ENCODE measurements at regions not wholly inside any gene's neighbourhood (a gene's known extent, or its start where the extent isn't known, plus 50 kb on each side); places are given as distances from the start of the nearest gene placed in this dataset.

DNA sequence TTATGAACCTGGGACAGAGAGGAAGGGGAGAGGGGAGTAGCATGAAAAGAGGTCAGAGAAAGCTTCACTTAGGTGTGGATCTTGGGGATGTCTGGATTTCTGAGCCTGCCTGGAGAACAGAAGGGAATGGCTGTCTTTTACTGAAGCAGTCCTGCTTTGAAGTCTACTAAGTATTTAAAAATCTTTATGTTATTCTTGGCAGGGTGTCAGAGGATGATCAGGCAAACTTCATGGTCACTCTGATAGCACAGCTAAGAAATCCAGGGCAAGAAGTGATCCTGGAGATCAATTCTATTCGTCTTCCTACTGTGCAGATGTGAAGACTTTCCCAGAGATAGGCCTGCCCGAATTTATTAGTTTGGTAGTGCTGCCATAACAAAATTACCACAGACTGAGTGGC, 464.4 kb upstream of the BOD1L1 start:
- TF ChIP-seq, protein P1, sequence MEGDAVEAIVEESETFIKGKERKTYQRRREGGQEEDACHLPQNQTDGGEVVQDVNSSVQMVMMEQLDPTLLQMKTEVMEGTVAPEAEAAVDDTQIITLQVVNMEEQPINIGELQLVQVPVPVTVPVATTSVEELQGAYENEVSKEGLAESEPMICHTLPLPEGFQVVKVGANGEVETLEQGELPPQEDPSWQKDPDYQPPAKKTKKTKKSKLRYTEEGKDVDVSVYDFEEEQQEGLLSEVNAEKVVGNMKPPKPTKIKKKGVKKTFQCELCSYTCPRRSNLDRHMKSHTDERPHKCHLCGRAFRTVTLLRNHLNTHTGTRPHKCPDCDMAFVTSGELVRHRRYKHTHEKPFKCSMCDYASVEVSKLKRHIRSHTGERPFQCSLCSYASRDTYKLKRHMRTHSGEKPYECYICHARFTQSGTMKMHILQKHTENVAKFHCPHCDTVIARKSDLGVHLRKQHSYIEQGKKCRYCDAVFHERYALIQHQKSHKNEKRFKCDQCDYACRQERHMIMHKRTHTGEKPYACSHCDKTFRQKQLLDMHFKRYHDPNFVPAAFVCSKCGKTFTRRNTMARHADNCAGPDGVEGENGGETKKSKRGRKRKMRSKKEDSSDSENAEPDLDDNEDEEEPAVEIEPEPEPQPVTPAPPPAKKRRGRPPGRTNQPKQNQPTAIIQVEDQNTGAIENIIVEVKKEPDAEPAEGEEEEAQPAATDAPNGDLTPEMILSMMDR (optimal IDR thresholded peaks at IDR 0.05 in 1 of 3, IDR thresholded peaks at IDR 0.05 in 1 of 3, conservative IDR thresholded peaks at IDR 0.05 in 1 of 3; ENCODE audit: extremely low read depth in 1 of 3, insufficient read depth in 2 of 3, low read length in 3 of 3): no peak
- TF ChIP-seq EZH2 (IDR thresholded peaks at IDR 0.05; ENCODE audit: low read length): no peak
